ENCODE measurements at regions not wholly inside any gene's neighbourhood (a gene's known extent, or its start where the extent isn't known, plus 50 kb on each side); places are given as distances from the start of the nearest gene placed in this dataset.

DNA sequence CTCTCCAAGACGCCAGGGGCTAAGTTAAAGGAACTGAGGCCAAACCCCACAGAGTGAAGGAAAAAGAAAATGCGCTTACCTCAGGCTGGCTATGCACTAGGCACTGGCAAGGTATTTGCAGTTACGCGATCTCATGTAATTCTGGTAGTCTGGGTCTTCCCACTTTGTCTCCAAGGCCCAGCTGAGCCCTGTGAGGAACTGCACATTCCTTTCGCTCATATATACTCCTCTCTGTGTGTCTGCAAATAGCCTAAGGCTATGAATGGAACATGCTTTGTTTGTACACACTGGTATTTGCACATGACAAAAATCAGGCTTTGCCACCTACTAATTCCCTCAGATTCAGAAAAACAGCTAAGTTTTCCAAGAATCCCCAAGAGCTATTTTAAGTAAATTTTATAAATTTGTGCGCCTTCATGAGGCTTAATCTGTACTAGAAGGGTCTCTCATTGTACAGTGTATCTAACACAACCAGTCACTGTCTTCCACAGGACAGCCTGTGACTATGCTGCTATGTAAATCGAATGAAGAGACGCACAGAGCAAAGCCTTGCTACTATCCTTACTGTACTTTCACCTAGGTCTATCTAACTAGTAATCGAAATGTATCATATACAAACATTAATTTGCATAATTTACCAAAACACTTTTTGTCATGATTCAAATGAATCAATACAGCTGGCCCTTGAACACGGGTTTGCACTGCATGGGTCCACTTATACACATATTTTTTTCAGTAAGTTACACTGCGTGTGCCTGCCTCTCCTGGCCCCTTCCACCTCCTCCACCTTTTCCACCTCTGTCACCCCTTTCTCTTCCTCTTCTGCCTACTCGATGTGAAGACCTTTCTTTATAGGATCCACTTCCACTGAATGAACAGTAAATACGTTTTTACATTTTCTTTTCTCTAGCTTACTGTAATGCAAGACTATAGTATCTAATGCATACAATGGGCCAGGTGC is 87.0 kb downstream of the SIPA1L2 start:
- no peak overlapping the region for H3K27ac ChIP-seq
- H3K4me2 ChIP-seq = no peak overlapping the region
- H3K27me3 ChIP-seq (ENCODE audit: insufficient read depth, low read depth) = no peaks in the 10 kb centered on the region
- H2AFZ ChIP-seq (ENCODE audit: low read depth) = no peak overlapping the region
- H3K4me1 ChIP-seq (ENCODE audit: low read depth, poor library complexity, severe bottlenecking) = no peaks in the 10 kb centered on the region
- H3K36me3 ChIP-seq (ENCODE audit: insufficient read depth) = no peaks in the 10 kb centered on the region
- H3K4me3 ChIP-seq (IDR thresholded peaks at IDR 0.05; ENCODE audit: insufficient read depth, low read depth, low read length) = no peak overlapping the region
- H3K9ac ChIP-seq = no peak overlapping the region
- no peaks in the 10 kb centered on the region for H3K79me2 ChIP-seq (ENCODE audit: insufficient read depth, low read depth)
- TF ChIP-seq, protein P1, sequence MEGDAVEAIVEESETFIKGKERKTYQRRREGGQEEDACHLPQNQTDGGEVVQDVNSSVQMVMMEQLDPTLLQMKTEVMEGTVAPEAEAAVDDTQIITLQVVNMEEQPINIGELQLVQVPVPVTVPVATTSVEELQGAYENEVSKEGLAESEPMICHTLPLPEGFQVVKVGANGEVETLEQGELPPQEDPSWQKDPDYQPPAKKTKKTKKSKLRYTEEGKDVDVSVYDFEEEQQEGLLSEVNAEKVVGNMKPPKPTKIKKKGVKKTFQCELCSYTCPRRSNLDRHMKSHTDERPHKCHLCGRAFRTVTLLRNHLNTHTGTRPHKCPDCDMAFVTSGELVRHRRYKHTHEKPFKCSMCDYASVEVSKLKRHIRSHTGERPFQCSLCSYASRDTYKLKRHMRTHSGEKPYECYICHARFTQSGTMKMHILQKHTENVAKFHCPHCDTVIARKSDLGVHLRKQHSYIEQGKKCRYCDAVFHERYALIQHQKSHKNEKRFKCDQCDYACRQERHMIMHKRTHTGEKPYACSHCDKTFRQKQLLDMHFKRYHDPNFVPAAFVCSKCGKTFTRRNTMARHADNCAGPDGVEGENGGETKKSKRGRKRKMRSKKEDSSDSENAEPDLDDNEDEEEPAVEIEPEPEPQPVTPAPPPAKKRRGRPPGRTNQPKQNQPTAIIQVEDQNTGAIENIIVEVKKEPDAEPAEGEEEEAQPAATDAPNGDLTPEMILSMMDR (conservative IDR thresholded peaks at IDR 0.05; ENCODE audit: low read depth, low read length) = no peak
- no peaks in the 10 kb centered on the region for H4K20me1 ChIP-seq (ENCODE audit: insufficient read depth)

DNA sequence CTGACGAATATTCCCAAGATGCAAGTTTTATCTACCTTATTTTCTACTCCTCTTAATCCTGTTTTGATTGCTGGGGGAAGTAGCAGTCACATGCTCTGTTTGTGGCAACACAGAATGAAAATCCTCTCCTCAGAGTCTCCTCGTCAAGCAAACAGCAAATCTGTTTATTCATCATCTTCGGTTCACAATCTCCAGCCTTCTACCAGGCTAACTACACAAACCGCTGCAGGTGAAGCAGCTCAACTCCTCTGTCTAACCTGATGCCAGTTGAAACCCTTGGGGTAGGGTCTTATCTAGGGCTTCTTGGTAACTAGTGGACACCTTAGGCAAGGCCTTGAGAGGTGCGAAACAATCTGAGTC is 91.0 kb downstream of the SIPA1L2 start:
- H3K27me3 ChIP-seq (ENCODE audit: insufficient read depth, low read depth) = no peaks in the 10 kb centered on the region
- no peak overlapping the region for H2AFZ ChIP-seq (ENCODE audit: low read depth)
- H3K27ac ChIP-seq = no peak overlapping the region
- no peaks in the 10 kb centered on the region for H3K79me2 ChIP-seq (ENCODE audit: insufficient read depth, low read depth)
- no peaks in the 10 kb centered on the region for H3K36me3 ChIP-seq (ENCODE audit: insufficient read depth)
- no peaks in the 10 kb centered on the region for H4K20me1 ChIP-seq (ENCODE audit: insufficient read depth)
- peaks cover under 1% of the 10 kb centered on the region for H3K4me1 ChIP-seq (ENCODE audit: low read depth, poor library complexity, severe bottlenecking)
- H3K4me3 ChIP-seq (IDR thresholded peaks at IDR 0.05; ENCODE audit: insufficient read depth, low read depth, low read length) = no peak overlapping the region
- TF ChIP-seq, protein P1 (conservative IDR thresholded peaks at IDR 0.05; ENCODE audit: low read depth, low read length) = no peak
- no peak overlapping the region for H3K4me2 ChIP-seq
- no peak overlapping the region for H3K9ac ChIP-seq

DNA sequence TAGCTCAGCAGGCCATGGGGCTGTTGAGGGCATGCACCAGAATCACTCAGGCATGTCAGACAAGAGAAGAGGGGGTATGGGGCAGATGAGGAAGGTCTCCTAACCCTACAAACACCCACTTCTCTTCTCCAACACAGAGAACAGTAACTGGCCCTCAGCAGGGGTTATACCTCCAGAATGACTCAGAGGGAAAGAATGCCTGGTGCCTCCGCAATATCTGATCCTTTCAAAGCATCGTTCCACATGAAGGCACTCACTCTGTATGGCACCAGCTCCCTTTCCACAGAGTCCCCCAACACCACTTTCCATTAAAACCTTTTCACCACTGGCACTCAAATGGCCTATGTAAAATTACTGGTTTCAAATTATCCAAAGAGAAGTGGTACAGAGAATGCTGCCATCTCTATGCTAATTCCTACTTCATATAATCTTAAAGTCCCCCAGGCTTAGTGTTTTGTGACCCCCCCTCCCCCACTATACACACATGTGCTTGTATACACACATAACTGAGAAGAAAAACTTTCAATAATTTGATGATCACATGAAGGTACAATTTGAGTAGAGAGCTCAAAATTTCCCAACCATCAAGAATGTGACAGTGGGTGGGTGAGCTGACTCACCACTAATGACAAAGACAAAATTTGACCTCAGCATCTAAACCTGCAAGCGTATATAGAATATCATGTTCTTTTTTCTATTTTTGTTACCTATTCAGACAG is 91.5 kb downstream of the SIPA1L2 start:
- no peak overlapping the region for H3K4me3 ChIP-seq (IDR thresholded peaks at IDR 0.05; ENCODE audit: insufficient read depth, low read depth, low read length)
- H2AFZ ChIP-seq (ENCODE audit: low read depth) = no peak overlapping the region
- no peaks in the 10 kb centered on the region for H4K20me1 ChIP-seq (ENCODE audit: insufficient read depth)
- H3K36me3 ChIP-seq (ENCODE audit: insufficient read depth) = no peaks in the 10 kb centered on the region
- no peak overlapping the region for H3K27ac ChIP-seq
- H3K4me2 ChIP-seq = no peak overlapping the region
- TF ChIP-seq, protein P1 (conservative IDR thresholded peaks at IDR 0.05; ENCODE audit: low read depth, low read length) = no peak
- no peaks in the 10 kb centered on the region for H3K27me3 ChIP-seq (ENCODE audit: insufficient read depth, low read depth)
- H3K79me2 ChIP-seq (ENCODE audit: insufficient read depth, low read depth) = no peaks in the 10 kb centered on the region
- peaks cover 6% of the 10 kb centered on the region for H3K4me1 ChIP-seq (ENCODE audit: low read depth, poor library complexity, severe bottlenecking)
- H3K9ac ChIP-seq = no peak overlapping the region

DNA sequence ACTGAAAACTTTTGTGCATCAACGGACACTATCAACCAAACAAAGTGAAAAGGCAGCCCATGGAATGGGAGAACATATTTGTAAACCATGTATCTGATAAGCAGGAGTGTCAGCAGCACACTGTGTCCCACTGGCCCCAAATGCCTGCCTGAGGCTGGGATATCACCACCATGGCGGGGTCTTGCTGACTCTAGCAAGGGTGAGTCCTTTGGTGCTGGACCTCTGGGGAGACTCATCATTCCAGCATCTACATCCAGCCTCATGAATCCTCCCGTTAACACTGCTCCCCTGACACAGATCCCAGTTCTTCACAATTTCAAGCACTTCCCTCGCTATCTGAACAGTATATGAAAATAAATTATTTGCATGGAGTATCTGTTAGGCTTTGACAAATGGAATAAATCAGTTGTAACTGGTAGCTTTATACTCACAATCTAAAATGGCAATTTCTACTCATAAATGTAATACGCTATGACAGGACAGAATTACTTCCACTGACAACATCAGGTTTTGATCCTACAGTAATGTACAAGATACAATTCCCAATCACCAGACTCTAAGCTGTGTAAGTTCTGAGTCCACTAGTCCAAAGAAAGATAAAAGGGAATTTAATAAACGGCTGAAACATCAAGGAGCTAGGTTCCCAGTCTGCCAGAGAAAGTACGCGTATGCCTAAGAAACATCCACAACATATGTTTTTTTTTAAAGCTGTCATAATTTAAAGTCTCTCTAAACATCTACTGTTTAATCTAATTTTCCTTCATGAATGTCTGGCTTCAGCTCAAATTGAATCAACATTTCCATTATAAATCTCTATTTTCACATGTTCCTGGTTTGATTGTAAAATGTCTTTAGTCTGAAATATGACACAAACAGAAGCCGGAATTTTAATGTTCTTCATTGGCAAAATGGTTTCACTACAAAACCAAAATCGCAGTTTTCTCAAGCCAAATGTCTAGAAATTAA is 95.1 kb downstream of the SIPA1L2 start:
- H3K4me1 ChIP-seq (ENCODE audit: low read depth, poor library complexity, severe bottlenecking) = peaks cover 16% of the 10 kb centered on the region
- no peak overlapping the region for H3K4me2 ChIP-seq
- H3K27me3 ChIP-seq (ENCODE audit: insufficient read depth, low read depth) = no peaks in the 10 kb centered on the region
- TF ChIP-seq, protein P1 (conservative IDR thresholded peaks at IDR 0.05; ENCODE audit: low read depth, low read length) = no peak
- H3K27ac ChIP-seq = no peak overlapping the region
- H3K36me3 ChIP-seq (ENCODE audit: insufficient read depth) = no peaks in the 10 kb centered on the region
- H3K79me2 ChIP-seq (ENCODE audit: insufficient read depth, low read depth) = no peaks in the 10 kb centered on the region
- no peaks in the 10 kb centered on the region for H4K20me1 ChIP-seq (ENCODE audit: insufficient read depth)
- H3K4me3 ChIP-seq (IDR thresholded peaks at IDR 0.05; ENCODE audit: insufficient read depth, low read depth, low read length) = no peak overlapping the region
- no peak overlapping the region for H2AFZ ChIP-seq (ENCODE audit: low read depth)
- H3K9ac ChIP-seq = no peak overlapping the region
